LNCaP clone FGC (cell line): ENCODE measurements at regions not wholly inside any gene's neighbourhood (a gene's known extent, or its start where the extent isn't known, plus 50 kb on each side); places are given as distances from the start of the nearest gene placed in this dataset.

Source experiments
- DNase-seq: peaks from one replicate; pipeline ENCODE4 v3.0.0-alpha.2; 2011; ENCODE audit warnings: low read depth
- H3K4me3 ChIP-seq: 2 replicates; pipeline ENCODE4 v1.5.1; 2011; ENCODE audit warnings: mild to moderate bottlenecking, low read depth, low read length, control low read depth
- CTCF ChIP-seq: IDR thresholded peaks from 2 replicates; pipeline ENCODE4 v1.5.1; 2012; ENCODE audit warnings: mild to moderate bottlenecking; ENCODE audit not compliant: control insufficient read depth, insufficient read depth; ENCODE audit errors: extremely low read depth

- no peak for DNase-seq
- no peak overlapping the region for H3K4me3 ChIP-seq
- no peak for TF ChIP-seq CTCF
Observed at GRCh38 chr2:78601113-78601512, 424.4 kb upstream of the REG3G start.

GRCh38 chr2:78602862-78603261 is 422.6 kb upstream of the REG3G start:
- no peak for DNase-seq
- H3K4me3 ChIP-seq = no peak overlapping the region
- no peak for TF ChIP-seq CTCF

GRCh38 chr2:78606895-78607294 is 418.6 kb upstream of the REG3G start:
- no peak overlapping the region for H3K4me3 ChIP-seq
- no peak for DNase-seq
- no peak for TF ChIP-seq CTCF

GRCh38 chr2:78614726-78615125 is 410.8 kb upstream of the REG3G start:
- no peak for DNase-seq

GRCh38 chr2:78615956-78616355 is 409.5 kb upstream of the REG3G start:
- TF ChIP-seq CTCF = no peak
- H3K4me3 ChIP-seq = no peak overlapping the region
- no peak for DNase-seq

More at GRCh38 chr2:78614726-78615125, 410.8 kb upstream of the REG3G start:
- TF ChIP-seq CTCF = no peak
- no peak overlapping the region for H3K4me3 ChIP-seq

DNA sequence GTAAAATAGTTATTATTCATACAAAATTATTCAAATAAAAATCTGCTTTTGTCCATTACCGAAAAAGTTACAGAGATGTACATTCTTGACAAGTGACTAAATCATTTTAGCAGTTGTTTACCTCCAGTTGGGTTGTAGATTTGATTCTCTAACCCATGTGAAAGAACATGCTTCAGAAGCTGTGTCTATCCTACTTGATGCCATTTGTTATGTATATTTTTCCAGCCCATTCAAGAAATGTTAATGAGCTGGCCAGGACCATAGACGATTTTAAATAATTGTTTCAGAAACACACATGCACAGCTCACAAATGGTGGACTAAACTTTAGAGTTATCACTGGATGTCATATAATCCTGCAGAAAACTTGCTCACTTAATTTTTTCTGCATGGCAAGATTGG is 391.1 kb upstream of the REG3G start:
- DNase-seq = no peak
- H3K4me3 ChIP-seq = no peak overlapping the region
- no peak for TF ChIP-seq CTCF

- TF ChIP-seq CTCF = no peak
- no peak overlapping the region for H3K4me3 ChIP-seq
- DNase-seq = no peak
Observed at GRCh38 chr2:78644854-78645253, 380.6 kb upstream of the REG3G start.
